ENCODE measurements at regions not wholly inside any gene's neighbourhood (a gene's known extent, or its start where the extent isn't known, plus 50 kb on each side); places are given as distances from the start of the nearest gene placed in this dataset.
A peak's percentile ranks its signal among the peaks of the same experiment; 100 is the strongest.

DNA sequence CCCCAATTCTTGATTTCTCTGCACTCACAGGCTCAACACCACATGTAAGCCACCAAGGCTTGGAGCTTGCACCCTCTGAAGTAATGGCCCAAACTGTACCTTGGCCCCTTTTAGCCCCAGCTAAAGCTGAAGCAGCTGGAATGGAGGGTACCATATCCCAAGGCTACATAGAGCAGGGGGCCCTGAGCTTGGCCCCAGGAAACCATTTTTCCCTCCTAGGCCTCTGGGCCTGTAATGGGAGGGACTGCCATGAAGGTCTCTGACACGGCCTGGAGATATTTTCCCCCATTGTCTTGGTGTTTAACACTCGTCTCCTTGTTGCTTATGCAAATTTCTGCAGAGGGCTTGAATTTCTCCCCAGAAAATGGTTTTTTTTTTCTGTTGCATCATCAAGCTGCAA is 69.7 kb downstream of the SKA1 start:
- no peak for DNase-seq

DNA sequence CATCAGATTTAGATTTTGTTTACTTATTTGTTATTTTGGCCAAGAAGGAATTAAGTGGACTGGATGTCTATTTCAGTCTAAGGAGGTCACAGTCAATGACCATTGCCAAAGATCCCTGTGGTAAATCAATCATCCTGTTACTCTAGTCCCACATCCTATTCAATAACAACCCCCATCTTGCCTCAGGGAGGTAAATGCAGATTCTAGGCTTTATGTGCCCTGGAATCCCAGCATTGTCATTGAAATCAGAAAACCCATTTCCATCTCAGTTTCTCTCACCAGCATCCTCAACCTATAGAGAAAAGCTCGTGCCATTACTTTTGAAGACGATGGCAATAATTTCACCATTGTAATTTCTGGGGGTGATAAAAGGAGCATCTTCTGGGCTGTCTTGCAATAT is 71.8 kb downstream of the SKA1 start:
- no peak for DNase-seq

- DNase-seq: no peak
Measured at GRCh38 chr18:50447102-50447741, 72.4 kb downstream of the SKA1 start.

GRCh38 chr18:50447952-50448351 is 73.1 kb downstream of the SKA1 start:
- DNase-seq: no peak

- no peak for DNase-seq
Measured at GRCh38 chr18:50451100-50451842, 76.4 kb downstream of the SKA1 start.

DNA sequence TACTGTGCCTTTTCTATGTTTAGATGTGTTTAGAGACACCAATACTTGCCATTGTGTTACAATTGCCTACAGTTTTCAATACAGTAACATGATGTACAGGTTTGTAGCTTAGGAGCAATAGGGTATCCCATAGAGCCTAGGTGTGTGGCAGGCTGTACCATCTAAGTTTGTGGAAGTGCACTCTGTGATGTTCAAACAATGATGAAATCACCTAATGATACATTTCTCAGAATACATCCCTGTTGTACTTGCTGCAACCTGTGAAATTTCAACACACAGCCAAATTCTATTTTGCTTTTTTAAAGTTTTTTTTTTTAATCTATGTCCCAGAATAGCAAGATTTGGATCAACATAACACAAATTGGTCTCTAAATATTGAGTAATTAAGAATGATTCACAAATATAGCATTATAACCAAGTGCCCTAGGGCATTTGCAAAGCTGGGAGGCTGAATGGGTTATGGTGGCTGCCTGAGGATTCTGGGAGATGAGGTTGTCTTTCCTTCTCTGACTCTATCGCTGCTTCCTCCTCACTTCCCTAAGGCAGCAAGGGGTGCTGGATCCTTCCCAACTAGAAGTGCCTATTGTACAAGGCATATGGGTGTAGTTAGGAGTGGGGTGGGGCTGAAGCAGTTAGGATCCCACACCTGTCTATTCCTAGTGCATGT is 78.3 kb downstream of the SKA1 start:
- no peak for DNase-seq

GRCh38 chr18:50453732-50454131 is 78.9 kb downstream of the SKA1 start:
- no peak for DNase-seq

DNA sequence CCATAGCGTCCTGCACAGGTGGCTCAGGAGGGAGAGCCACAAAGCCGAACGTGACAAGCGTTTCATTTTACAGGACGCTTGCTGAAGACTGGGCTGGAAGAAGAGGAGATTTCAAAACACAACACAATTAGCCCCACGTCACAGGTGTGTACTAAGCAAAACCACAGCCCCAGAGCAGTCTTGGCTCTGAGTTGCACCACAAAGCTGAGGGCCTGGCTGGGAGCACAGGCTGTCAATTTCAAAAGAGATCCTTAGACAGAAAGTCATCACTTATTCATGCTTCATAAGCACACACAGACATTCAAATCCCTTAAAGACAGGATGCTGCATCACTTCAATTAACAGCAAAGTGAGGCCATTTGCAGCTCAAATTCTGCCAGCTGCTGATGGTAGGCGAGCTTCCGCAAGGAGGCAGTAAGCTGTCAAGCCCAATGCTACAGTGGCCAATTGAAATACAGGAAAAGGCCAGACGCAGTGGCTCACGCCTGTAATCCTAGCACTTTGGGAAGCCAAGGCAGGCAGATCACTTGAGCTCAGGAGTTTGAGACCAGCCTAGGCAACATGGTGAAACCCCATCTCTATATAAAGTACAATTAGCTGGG is 79.6 kb downstream of the SKA1 start:
- DNase-seq: no peak

GRCh38 chr18:50456285-50456684 is 81.4 kb downstream of the SKA1 start:
- DNase-seq: no peak

- DNase-seq: no peak
Measured at GRCh38 chr18:50457639-50458038, 82.8 kb downstream of the SKA1 start.

GRCh38 chr18:50458366-50458765 is 83.5 kb downstream of the SKA1 start:
- DNase-seq: no peak

GRCh38 chr18:50458796-50459195 is 84.0 kb downstream of the SKA1 start:
- no peak for DNase-seq

GRCh38 chr18:50460062-50460461 is 85.2 kb downstream of the SKA1 start:
- no peak for DNase-seq

GRCh38 chr18:50460716-50461115 is 85.9 kb downstream of the SKA1 start:
- no peak for DNase-seq

- DNase-seq: no peak
Measured at GRCh38 chr18:50461251-50461650, 86.4 kb downstream of the SKA1 start.

DNA sequence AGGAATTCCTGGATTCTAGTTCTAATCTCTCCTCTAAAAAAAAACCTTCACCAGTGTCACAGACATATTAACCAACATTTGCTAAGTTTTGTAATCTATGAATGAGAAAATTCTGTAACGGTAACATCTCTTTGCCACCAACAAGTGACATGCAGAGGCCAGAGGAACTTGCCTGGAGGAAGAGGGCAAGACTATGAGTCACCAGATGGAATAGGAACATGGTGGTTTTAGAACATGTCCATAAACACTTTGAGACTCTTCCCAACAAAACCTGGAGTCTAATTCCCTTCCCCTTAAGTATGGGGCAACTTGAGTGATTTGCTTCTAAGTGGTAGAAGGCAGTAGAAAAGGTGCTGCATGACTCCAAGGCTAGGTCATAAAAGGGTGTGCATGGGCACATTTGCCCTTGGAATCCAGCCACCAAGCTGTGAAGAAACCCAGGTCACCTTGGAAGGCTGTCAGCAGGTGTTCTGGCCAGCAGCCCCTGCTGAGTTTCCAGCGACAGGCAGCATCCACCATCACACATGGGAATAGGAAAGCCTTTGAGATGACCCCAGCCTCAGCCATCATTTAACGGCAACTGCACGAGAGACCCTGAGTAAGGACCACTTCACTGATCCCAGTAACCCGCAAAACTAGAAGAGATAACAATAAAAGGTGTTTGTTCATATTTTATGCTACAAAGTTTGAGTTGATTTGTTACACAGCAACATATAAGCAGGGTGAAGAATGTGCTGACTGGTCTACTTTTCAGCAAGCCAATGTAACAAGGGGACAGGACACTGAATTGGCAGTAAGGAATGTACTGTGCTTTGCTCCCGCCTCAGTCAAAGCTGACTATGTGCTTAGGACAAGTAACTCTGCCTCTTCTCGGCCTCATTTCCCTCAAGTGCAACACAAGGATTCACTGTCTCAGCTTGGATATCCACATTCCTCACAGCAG is 90.6 kb downstream of the SKA1 start:
- DNase-seq: no peak

- no peak for DNase-seq
Measured at GRCh38 chr18:50466634-50467033, 91.8 kb downstream of the SKA1 start.

DNA sequence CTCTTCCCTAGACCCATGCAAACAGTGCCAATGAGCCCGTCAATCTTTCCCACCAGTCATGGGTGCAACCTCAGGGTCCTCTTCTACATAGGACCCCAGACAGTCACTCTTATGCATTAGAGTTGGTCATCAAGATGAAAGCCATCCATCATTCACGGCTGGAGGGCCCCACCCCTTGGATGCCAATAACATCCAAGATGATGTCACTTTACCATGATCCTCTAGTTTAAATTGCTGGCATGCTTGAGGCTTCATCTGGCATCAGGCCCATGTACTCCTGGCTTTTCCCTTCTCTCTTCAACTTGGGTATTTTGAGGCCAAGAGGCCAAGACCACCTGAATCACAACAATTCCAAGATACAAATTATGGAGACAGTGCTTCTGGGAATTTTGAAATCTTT is 91.1 kb upstream of the MAPK4 start:
- DNase-seq: no peak

- no peak for DNase-seq
Measured at GRCh38 chr18:50469380-50469781, 90.5 kb upstream of the MAPK4 start.

DNA sequence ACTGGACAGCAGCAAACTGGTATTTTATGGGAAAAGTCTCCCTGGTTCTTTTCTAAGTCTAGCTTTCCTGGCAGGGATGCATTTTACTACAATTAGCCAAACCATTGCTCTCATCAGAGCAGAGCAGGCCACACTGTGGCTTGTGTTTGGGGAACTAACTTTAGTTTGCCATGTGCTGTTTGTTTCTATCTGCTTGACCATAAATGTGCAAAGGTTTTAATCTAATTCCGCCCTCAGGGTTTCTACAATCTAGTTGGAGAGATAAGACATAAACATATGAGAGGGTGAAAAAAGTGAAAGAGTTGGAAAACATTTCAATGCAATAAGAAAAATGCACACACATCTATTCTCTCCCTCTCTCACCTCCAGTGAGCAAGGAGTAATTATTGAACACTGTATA is 86.9 kb upstream of the MAPK4 start:
- DNase-seq: no peak

DNA sequence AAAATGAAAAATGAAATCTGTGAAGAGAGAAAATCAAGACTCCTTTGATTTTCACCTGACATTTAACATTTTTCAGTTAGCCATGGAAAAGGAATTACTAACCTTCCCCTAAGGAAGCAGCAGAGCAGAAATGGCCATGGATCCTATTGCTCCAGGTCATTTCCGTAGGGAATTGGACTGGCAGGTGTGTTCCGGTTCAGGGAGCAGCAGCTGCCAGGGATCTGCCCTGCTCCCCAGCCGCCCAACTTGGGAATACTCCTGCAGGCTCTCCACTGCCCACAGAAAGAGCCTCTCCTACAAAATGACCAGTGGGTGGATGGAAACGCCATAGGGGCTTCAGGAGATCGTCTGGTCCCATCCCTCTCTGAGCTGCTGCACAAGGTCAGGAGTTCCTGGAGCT is 86.0 kb upstream of the MAPK4 start:
- DNase-seq: peak; percentile 38

DNA sequence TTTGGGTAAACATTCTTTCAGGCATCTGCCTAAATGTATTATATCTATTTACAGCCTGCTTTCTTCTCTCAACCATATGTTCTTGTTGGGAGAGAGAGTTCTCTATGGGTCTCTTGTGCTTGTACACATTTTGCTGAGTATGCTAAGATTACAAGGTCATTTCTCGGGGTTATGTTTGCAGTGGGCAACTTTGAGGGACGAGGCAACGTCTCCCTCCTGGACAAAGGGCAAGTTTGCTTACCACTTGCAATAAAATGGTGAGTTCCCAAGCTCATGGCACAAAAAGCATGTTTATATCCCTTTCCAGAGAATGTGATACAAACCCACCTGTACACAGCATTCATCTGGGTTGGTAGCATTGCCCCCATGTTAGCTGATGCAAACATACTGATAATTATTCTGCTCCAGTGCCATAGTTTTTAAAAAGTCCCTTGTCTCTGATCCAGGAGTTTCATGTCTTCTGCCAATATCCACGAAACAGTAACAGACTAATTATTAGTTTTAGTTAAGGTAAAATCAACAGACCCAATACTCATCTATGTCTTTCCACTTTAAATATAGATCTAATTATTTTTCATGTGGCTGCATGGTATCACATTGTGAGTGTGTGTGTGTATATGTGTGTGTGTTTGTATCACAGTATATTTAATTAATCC is 84.2 kb upstream of the MAPK4 start:
- no peak for DNase-seq
